ENCODE measurements at regions not wholly inside any gene's neighbourhood (a gene's known extent, or its start where the extent isn't known, plus 50 kb on each side); places are given as distances from the start of the nearest gene placed in this dataset.

GRCh38 chr1:232123775-232124659, 497.4 kb downstream of the DISC1 start:
- TF ChIP-seq POLR2AphosphoS5 (IDR thresholded peaks at IDR 0.05; ENCODE audit: low read depth, low read length): no peak
- no peak for TF ChIP-seq RAD21 (IDR thresholded peaks at IDR 0.05; ENCODE audit: low read length)
- TF ChIP-seq CTCF (IDR thresholded peaks at IDR 0.05): no peak
- no peak for TF ChIP-seq GABPA (IDR thresholded peaks at IDR 0.05; ENCODE audit: low read depth)

Data from SK-N-SH (cell line).